Suprapubic skin (tissue), 4 donors: ENCODE measurements at regions not wholly inside any gene's neighbourhood (a gene's known extent, or its start where the extent isn't known, plus 50 kb on each side); places are given as distances from the start of the nearest gene placed in this dataset.

Experiments
- DNase-seq, 2 donors: peaks; one replicate each; pipeline ENCODE4 v3.0.0-alpha.2; 2019; ENCODE audit warnings: low spot score in 2 of 2
- H3K27ac ChIP-seq: fragments of 200-600 bp; sonication (generic); one replicate; pipeline ENCODE4 v1.5.1; 2019
- H3K27me3 ChIP-seq: fragments of 200-600 bp; sonication (generic); one replicate; pipeline ENCODE4 v1.5.1; 2019
- H3K36me3 ChIP-seq: fragments of 200-600 bp; sonication (generic); one replicate; pipeline ENCODE4 v1.5.1; 2019
- H3K4me1 ChIP-seq: fragments of 200-600 bp; sonication (generic); one replicate; pipeline ENCODE4 v1.5.1; 2019
- H3K4me3 ChIP-seq: fragments of 200-600 bp; sonication (generic); one replicate; pipeline ENCODE4 v1.5.1; 2019; ENCODE audit warnings: mild to moderate bottlenecking
- H3K9me3 ChIP-seq: fragments of 200-600 bp; sonication (generic); one replicate; pipeline ENCODE4 v1.5.1; 2019
- CTCF ChIP-seq, 2 donors: fragments of 200-600 bp in 1 of 2; fragments of 450-650 bp in 1 of 2; sonication (generic) in 1 of 2; IDR thresholded peaks; one replicate each; pipeline ENCODE4 v1.5.1; 2016 to 2019; ENCODE audit warnings: antibody characterized with exemption in 2 of 2, mild to moderate bottlenecking in 1 of 2, moderate library complexity in 1 of 2
- EP300 ChIP-seq: sonication (generic); formaldehyde crosslinking; IDR thresholded peaks from one replicate; pipeline ENCODE4 v1.6.1; 2017; ENCODE audit warnings: antibody characterized with exemption
- POLR2A ChIP-seq, 2 donors: fragments of 450-650 bp; IDR thresholded peaks; one replicate each; pipeline ENCODE4 v1.6.1; 2017; ENCODE audit warnings: antibody characterized with exemption in 2 of 2, mild to moderate bottlenecking in 2 of 2, moderate library complexity in 2 of 2
- POLR2AphosphoS5 ChIP-seq, 3 donors: sonication (generic); formaldehyde crosslinking; IDR thresholded peaks; one replicate each; pipeline ENCODE4 v1.6.1; 2017; ENCODE audit warnings: antibody characterized with exemption in 3 of 3
- WGBS: methylation state at CpG from one replicate; pipeline ENCODE4 v1.1.5; 2018; 5-methylcytosine and 5-hydroxymethylcytosine counted together

GRCh38 chr14:39554576-39554975 lies 122.3 kb upstream of the FBXO33 start:
- Histone ChIP-seq H3K4me3 (no peak overlapping the region), H3K36me3 (no peaks in the 10 kb centered on the region), H3K27ac (no peak overlapping the region), H3K4me1 (no peaks in the 10 kb centered on the region), H3K27me3 (no peaks in the 10 kb centered on the region), H3K9me3 (peaks cover 12% of the 10 kb centered on the region)
- WGBS: 70% methylated on average over 5 of the region's 5 CpGs
- TF ChIP-seq POLR2A (IDR thresholded peaks at IDR 0.05): no peak
- no peak for TF ChIP-seq CTCF (IDR thresholded peaks at IDR 0.05)
- TF ChIP-seq POLR2AphosphoS5 (IDR thresholded peaks at IDR 0.05): no peak
- TF ChIP-seq EP300: no peak
- DNase-seq: no peak

DNA sequence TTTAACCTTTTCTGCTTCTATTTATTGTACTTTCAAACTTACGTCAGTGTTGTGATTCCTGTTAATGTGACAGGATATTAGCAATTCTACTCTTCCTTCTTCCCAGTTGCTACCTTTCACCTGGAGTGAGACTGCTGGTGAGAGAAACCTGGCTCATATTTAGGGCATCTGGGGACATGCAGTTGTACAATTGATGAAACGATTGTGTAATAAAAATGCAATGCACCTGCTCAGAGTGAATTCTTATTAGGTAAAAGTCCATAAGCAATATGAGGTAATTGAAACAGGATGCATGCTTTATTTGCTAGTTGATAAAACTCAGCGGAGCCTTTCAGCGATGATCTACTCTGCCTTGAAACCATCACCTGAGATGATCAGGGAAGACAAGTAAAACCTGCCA lies 116.1 kb upstream of the FBXO33 start:
- DNase-seq: no peak
- no peaks in the 10 kb centered on the region for H3K9me3 ChIP-seq
- WGBS: 64% methylated on average over 4 of the region's 4 CpGs
- no peak overlapping the region for H3K27ac ChIP-seq
- TF ChIP-seq CTCF (IDR thresholded peaks at IDR 0.05) (no peak), EP300 (no peak)
- no peaks in the 10 kb centered on the region for H3K4me1 ChIP-seq
- no peaks in the 10 kb centered on the region for H3K36me3 ChIP-seq
- H3K4me3 ChIP-seq: no peak overlapping the region
- no peaks in the 10 kb centered on the region for H3K27me3 ChIP-seq

DNA sequence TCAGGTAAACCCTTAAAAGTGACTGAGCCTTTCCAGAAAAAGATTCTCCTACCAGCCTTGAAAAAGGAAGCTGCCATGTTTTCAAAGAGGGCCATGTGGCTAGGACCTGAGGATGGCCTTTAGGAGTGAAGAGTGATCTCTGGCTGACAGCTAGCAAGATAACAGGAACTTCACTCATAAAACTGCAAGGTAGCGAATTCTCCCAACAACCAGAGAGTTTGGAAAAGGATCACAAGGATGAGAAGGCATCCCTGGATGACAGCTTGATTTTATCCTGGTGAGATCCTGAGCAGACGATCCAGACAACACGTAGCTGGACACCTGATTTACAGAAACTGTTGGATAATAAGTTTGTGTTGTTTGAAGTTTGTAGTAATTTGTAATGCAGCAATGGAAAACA lies 115.6 kb upstream of the FBXO33 start:
- Histone ChIP-seq H3K4me3 (no peak overlapping the region), H3K27me3 (no peaks in the 10 kb centered on the region)
- 59% methylated on average over 3 of the region's 3 CpGs for WGBS

DNA sequence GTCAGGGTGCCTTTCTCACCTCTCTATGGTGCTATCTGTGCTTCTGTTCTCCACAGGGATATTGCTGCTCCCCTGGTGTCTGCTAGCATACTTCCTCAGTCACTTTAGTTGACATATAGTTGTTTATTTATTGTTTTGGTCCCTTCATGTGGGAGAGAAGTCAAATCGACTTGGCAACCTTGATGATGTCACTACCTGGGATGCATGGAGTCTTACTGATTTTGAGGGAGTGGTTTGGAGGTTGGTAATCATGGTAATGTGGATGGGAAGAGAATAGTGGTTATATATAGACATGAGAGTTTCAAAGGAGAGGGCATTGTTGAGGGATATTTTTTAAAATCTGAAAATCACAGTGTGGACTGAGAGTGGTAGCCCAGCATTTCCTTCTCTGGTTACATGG lies 73.6 kb upstream of the FBXO33 start:
- Histone ChIP-seq H3K4me3 (no peak overlapping the region), H3K4me1 (no peaks in the 10 kb centered on the region), H3K27me3 (no peaks in the 10 kb centered on the region), H3K9me3 (peaks cover 11% of the 10 kb centered on the region), H3K27ac (no peak overlapping the region), H3K36me3 (no peaks in the 10 kb centered on the region)
- DNase-seq: no peak
- TF ChIP-seq POLR2AphosphoS5 (IDR thresholded peaks at IDR 0.05): no peak
- no peak for TF ChIP-seq POLR2A (IDR thresholded peaks at IDR 0.05)
- TF ChIP-seq CTCF (IDR thresholded peaks at IDR 0.05): no peak
- WGBS: 50% methylated on average over 1 of the region's 1 CpG

More for the DNA sequence above, 115.6 kb upstream of the FBXO33 start:
- Histone ChIP-seq H3K9me3 (peaks cover 4% of the 10 kb centered on the region), H3K27ac (no peak overlapping the region), H3K4me1 (no peaks in the 10 kb centered on the region), H3K36me3 (no peaks in the 10 kb centered on the region)
- no peak for DNase-seq
- TF ChIP-seq POLR2AphosphoS5 (IDR thresholded peaks at IDR 0.05) (no peak), CTCF (IDR thresholded peaks at IDR 0.05) (no peak), EP300 (no peak)

DNA sequence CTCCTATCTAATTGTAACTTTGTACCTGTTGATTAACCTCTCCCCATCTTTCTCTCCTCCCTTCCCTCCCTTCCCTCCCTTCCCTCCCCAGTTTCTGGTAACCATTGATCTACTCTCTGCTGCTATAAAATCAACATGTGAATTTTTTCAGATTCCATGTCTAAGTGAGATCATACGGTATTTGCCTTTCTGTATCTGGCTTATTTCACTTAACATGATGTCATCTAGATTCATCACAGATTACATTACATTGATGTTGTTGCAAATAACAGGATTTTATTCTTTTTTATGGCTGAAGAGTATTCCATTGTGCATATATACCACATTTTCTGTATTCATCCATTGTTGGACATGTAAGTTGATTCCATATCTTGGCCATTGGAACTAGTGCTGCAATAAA lies 68.0 kb upstream of the FBXO33 start:
- Histone ChIP-seq H3K36me3 (no peaks in the 10 kb centered on the region), H3K9me3 (no peaks in the 10 kb centered on the region), H3K27ac (no peak overlapping the region), H3K27me3 (no peaks in the 10 kb centered on the region), H3K4me1 (no peaks in the 10 kb centered on the region), H3K4me3 (no peak overlapping the region)
- no peak for TF ChIP-seq POLR2AphosphoS5 (IDR thresholded peaks at IDR 0.05)
- TF ChIP-seq POLR2A (IDR thresholded peaks at IDR 0.05): no peak
- no peak for TF ChIP-seq EP300
- no peak for TF ChIP-seq CTCF (IDR thresholded peaks at IDR 0.05)
- DNase-seq: no peak
- WGBS: 52% methylated on average over 1 of the region's 1 CpG
